HL-60 (cell line): ENCODE measurements at regions not wholly inside any gene's neighbourhood (a gene's known extent, or its start where the extent isn't known, plus 50 kb on each side); places are given as distances from the start of the nearest gene placed in this dataset.

Experiments used
- CTCF ChIP-seq: IDR thresholded peaks from one replicate; pipeline ENCODE4 v1.5.1; 2011; ENCODE audit warnings: low read length, control low read depth, inconsistent platforms; ENCODE audit not compliant: insufficient read depth
- POLR2AphosphoS5 ChIP-seq: IDR thresholded peaks from 2 replicates; pipeline ENCODE4 v1.6.1; 2012; ENCODE audit warnings: low read depth
- REST ChIP-seq: IDR thresholded peaks from 2 replicates; pipeline ENCODE4 v1.6.1; 2012; ENCODE audit warnings: low read depth; ENCODE audit not compliant: insufficient replicate concordance

- TF ChIP-seq CTCF (no peak), REST (no peak), POLR2AphosphoS5 (no peak)
Measured at GRCh38 chr18:78902795-78903435, 76.7 kb upstream of the SALL3 start.
